ENCODE measurements at regions not wholly inside any gene's neighbourhood (a gene's known extent, or its start where the extent isn't known, plus 50 kb on each side); places are given as distances from the start of the nearest gene placed in this dataset.

GRCh38 chr5:25964009-25964372, 1074.4 kb downstream of the CDH9 start:
- intact Hi-C loops (cut with DNase I, micrococcal nuclease), result no loop called here
- DNase-seq, result no peak
- no peak for ATAC-seq

GRCh38 chr5:25963251-25964008, 1075.0 kb downstream of the CDH9 start:
- intact Hi-C loops (cut with DNase I, micrococcal nuclease), result no loop called here
- no peak for DNase-seq
- ATAC-seq, result no peak

GRCh38 chr5:25955337-25955736, 1083.0 kb downstream of the CDH9 start:
- no peak for ATAC-seq

GRCh38 chr5:25950681-25951080, 1087.7 kb downstream of the CDH9 start:
- DNase-seq (no peak), ATAC-seq (no peak)
- intact Hi-C loops (cut with DNase I, micrococcal nuclease), result no loop called here

More at GRCh38 chr5:25955337-25955736, 1083.0 kb downstream of the CDH9 start:
- DNase-seq, result no peak
- intact Hi-C loops (cut with DNase I, micrococcal nuclease), result no loop called here

- DNase-seq, result no peak
- intact Hi-C loops (cut with DNase I, micrococcal nuclease), result no loop called here
- no peak for ATAC-seq
Measured at GRCh38 chr5:25948278-25948677, 1090.1 kb downstream of the CDH9 start.

GRCh38 chr5:25944786-25945185, 1093.6 kb downstream of the CDH9 start:
- ATAC-seq (no peak), DNase-seq (no peak)
- intact Hi-C loops (cut with DNase I, micrococcal nuclease), result no loop called here

- DNase-seq, result no peak
- intact Hi-C loops (cut with DNase I, micrococcal nuclease), result no loop called here
- no peak for ATAC-seq
Measured at GRCh38 chr5:25909163-25909562, 1129.2 kb downstream of the CDH9 start.

GRCh38 chr5:25905646-25906045, 1132.7 kb downstream of the CDH9 start:
- no peak for ATAC-seq
- no peak for DNase-seq
- intact Hi-C loops (cut with DNase I, micrococcal nuclease), result no loop called here

GRCh38 chr5:25892211-25892610, 1146.2 kb downstream of the CDH9 start:
- intact Hi-C loops (cut with DNase I, micrococcal nuclease), result no loop called here
- ATAC-seq (no peak), DNase-seq (no peak)

GRCh38 chr5:25891691-25892090, 1146.7 kb downstream of the CDH9 start:
- DNase-seq (no peak), ATAC-seq (no peak)
- intact Hi-C loops (cut with DNase I, micrococcal nuclease), result no loop called here

- intact Hi-C loops (cut with DNase I, micrococcal nuclease), result no loop called here
- ATAC-seq (no peak), DNase-seq (no peak)
Measured at GRCh38 chr5:25881318-25882036, 1156.9 kb downstream of the CDH9 start.

GRCh38 chr5:25863811-25864210, 1174.6 kb downstream of the CDH9 start:
- no peak for DNase-seq
- intact Hi-C loops (cut with DNase I, micrococcal nuclease), result no loop called here
- no peak for ATAC-seq

GRCh38 chr5:25862276-25862675, 1176.1 kb downstream of the CDH9 start:
- intact Hi-C loops (cut with DNase I, micrococcal nuclease), result no loop called here
- ATAC-seq (no peak), DNase-seq (no peak)

- DNase-seq (no peak), ATAC-seq (no peak)
- intact Hi-C loops (cut with DNase I, micrococcal nuclease), result no loop called here
Measured at GRCh38 chr5:25858019-25858418, 1180.4 kb downstream of the CDH9 start.

GRCh38 chr5:25851301-25851700, 1187.1 kb downstream of the CDH9 start:
- no peak for DNase-seq
- intact Hi-C loops (cut with DNase I, micrococcal nuclease), result no loop called here
- no peak for ATAC-seq

GRCh38 chr5:25850581-25850980, 1187.8 kb downstream of the CDH9 start:
- ATAC-seq, result no peak
- DNase-seq, result no peak
- intact Hi-C loops (cut with DNase I, micrococcal nuclease), result no loop called here

GRCh38 chr5:25849270-25849669, 1189.1 kb downstream of the CDH9 start:
- DNase-seq (no peak), ATAC-seq (no peak)
- intact Hi-C loops (cut with DNase I, micrococcal nuclease), result no loop called here

GRCh38 chr5:25823330-25823873, 1178.6 kb upstream of the CDH10 start:
- no peak for DNase-seq
- intact Hi-C loops (cut with DNase I, micrococcal nuclease), result no loop called here
- ATAC-seq, result no peak
